ENCODE measurements at regions not wholly inside any gene's neighbourhood (a gene's known extent, or its start where the extent isn't known, plus 50 kb on each side); places are given as distances from the start of the nearest gene placed in this dataset.
"Not testable (repeated sequence)": the region's sequence is repeated elsewhere in the genome, so short reads cannot be mapped to it uniquely, and the experiment has no call there.

- no peak for DNase-seq
Observed at GRCh38 chr16:76819226-76819916, 371.6 kb upstream of the MON1B start.

- no peak for DNase-seq
Observed at GRCh38 chr16:76824221-76824620, 366.8 kb upstream of the MON1B start.

GRCh38 chr16:76824791-76825190, 366.2 kb upstream of the MON1B start:
- DNase-seq = no peak

GRCh38 chr16:76835339-76835738, 355.7 kb upstream of the MON1B start:
- no peak for DNase-seq

- DNase-seq = no peak
Observed at GRCh38 chr16:76835779-76836300, 355.1 kb upstream of the MON1B start.

- DNase-seq = no peak
Observed at GRCh38 chr16:76837872-76838271, 353.1 kb upstream of the MON1B start.

- no peak for DNase-seq
Observed at GRCh38 chr16:76854234-76854633, 336.8 kb upstream of the MON1B start.

- DNase-seq = no peak
Observed at GRCh38 chr16:76856112-76856511, 334.9 kb upstream of the MON1B start.

- no peak for DNase-seq
Observed at GRCh38 chr16:76857402-76857801, 333.6 kb upstream of the MON1B start.

GRCh38 chr16:76862901-76863300, 328.1 kb upstream of the MON1B start:
- DNase-seq = no peak

- DNase-seq = no peak
Observed at GRCh38 chr16:76866994-76867393, 324.0 kb upstream of the MON1B start.

GRCh38 chr16:76875898-76876297, 315.1 kb upstream of the MON1B start:
- no peak for DNase-seq

- no peak for DNase-seq
Observed at GRCh38 chr16:76879420-76879819, 311.6 kb upstream of the MON1B start.

GRCh38 chr16:76880523-76880922, 310.5 kb upstream of the MON1B start:
- DNase-seq = not testable (repeated sequence)

- DNase-seq = no peak
Observed at GRCh38 chr16:76882105-76882504, 308.9 kb upstream of the MON1B start.

GRCh38 chr16:76883076-76883475, 307.9 kb upstream of the MON1B start:
- no peak for DNase-seq

GRCh38 chr16:76885776-76886537, 305.0 kb upstream of the MON1B start:
- DNase-seq = no peak

GRCh38 chr16:76897816-76898215, 293.2 kb upstream of the MON1B start:
- DNase-seq = no peak

GRCh38 chr16:76899767-76900166, 291.2 kb upstream of the MON1B start:
- no peak for DNase-seq

GRCh38 chr16:76900285-76901263, 290.4 kb upstream of the MON1B start:
- DNase-seq = no peak

GRCh38 chr16:76906552-76906951, 284.4 kb upstream of the MON1B start:
- no peak for DNase-seq

- no peak for DNase-seq
Observed at GRCh38 chr16:76910931-76911330, 280.1 kb upstream of the MON1B start.

GRCh38 chr16:76913046-76913445, 277.9 kb upstream of the MON1B start:
- DNase-seq = no peak

Data from CD4-positive, alpha-beta T cell treated with Interleukin-4 for 4 hours (primary cell).